Mesenchymal stem cell (in vitro differentiated cells and primary cell): ENCODE measurements at regions not wholly inside any gene's neighbourhood (a gene's known extent, or its start where the extent isn't known, plus 50 kb on each side); places are given as distances from the start of the nearest gene placed in this dataset.
"Not testable (repeated sequence)": the region's sequence is repeated elsewhere in the genome, so short reads cannot be mapped to it uniquely, and the experiment has no call there.

Experiments used
- DNase-seq: peaks from one replicate; pipeline ENCODE4 v3.0.0-alpha.2; 2013
- H2AFZ ChIP-seq: one replicate; pipeline ENCODE4 v1.6.1; 2013; ENCODE audit warnings: low read depth, mild to moderate bottlenecking, control low read depth, inconsistent platforms, low read length, moderate library complexity
- H2AK5ac ChIP-seq: 2 replicates; pipeline ENCODE4 v1.6.1; 2013; ENCODE audit warnings: low read length, moderate library complexity, mild to moderate bottlenecking, inconsistent platforms; ENCODE audit not compliant: severe bottlenecking
- H2BK120ac ChIP-seq: one replicate; pipeline ENCODE4 v1.6.1; 2013; ENCODE audit warnings: low read depth, mild to moderate bottlenecking, inconsistent platforms, low read length, moderate library complexity
- H2BK12ac ChIP-seq, 2 experiments: one replicate each; pipeline ENCODE4 v1.6.1; 2013; ENCODE audit warnings: inconsistent platforms in 2 of 2, low read length in 2 of 2, mild to moderate bottlenecking in 2 of 2, moderate library complexity in 2 of 2, control low read depth in 1 of 2
- H2BK15ac ChIP-seq: one replicate; pipeline ENCODE4 v1.6.1; 2013; ENCODE audit warnings: mild to moderate bottlenecking, low read depth, inconsistent platforms; ENCODE audit not compliant: poor library complexity, severe bottlenecking
- H2BK5ac ChIP-seq: 2 replicates; pipeline ENCODE4 v1.6.1; 2013; ENCODE audit warnings: low read depth, mild to moderate bottlenecking, low read length, control low read depth, inconsistent platforms; ENCODE audit not compliant: poor library complexity, severe bottlenecking
- H3K14ac ChIP-seq, 2 experiments: one replicate each; pipeline ENCODE4 v1.6.1; 2013; ENCODE audit warnings: inconsistent platforms in 2 of 2, low read length in 2 of 2, control low read depth in 1 of 2, mild to moderate bottlenecking in 1 of 2, moderate library complexity in 1 of 2
- H3K18ac ChIP-seq, 2 experiments: one replicate each; pipeline ENCODE4 v1.6.1; 2013; ENCODE audit warnings: inconsistent platforms in 2 of 2, low read length in 2 of 2, control low read depth in 1 of 2, low read depth in 1 of 2, mild to moderate bottlenecking in 1 of 2
- H3K23ac ChIP-seq, 2 experiments: one replicate each; pipeline ENCODE4 v1.6.1; 2013; ENCODE audit warnings: inconsistent platforms in 2 of 2, low read length in 2 of 2, mild to moderate bottlenecking in 2 of 2, moderate library complexity in 2 of 2, control low read depth in 1 of 2
- H3K27ac ChIP-seq: 2 replicates; pipeline ENCODE4 v1.5.1; 2013; ENCODE audit warnings: mild to moderate bottlenecking, moderate library complexity, low read length, control low read depth, inconsistent platforms; ENCODE audit not compliant: poor library complexity, severe bottlenecking
- H3K27me3 ChIP-seq, 2 experiments: 2 replicates each; pipeline versions ENCODE4 v1.6.1 to v1.7.0; 2013; ENCODE audit warnings: low read length in 2 of 2, mild to moderate bottlenecking in 2 of 2, moderate library complexity in 2 of 2, control low read depth in 1 of 2, inconsistent platforms in 1 of 2; ENCODE audit not compliant: control insufficient read depth in 1 of 2, insufficient read depth in 1 of 2
- H3K36me3 ChIP-seq, 2 experiments: 2 replicates each; pipeline versions ENCODE4 v1.6.1 to v1.7.0; 2013; ENCODE audit warnings: low read length in 2 of 2, control low read depth in 1 of 2, inconsistent platforms in 1 of 2, low read depth in 1 of 2, mild to moderate bottlenecking in 1 of 2; ENCODE audit not compliant: insufficient read depth in 2 of 2, control insufficient read depth in 1 of 2
- H3K4ac ChIP-seq, 2 experiments: one replicate each; pipeline ENCODE4 v1.6.1; 2013; ENCODE audit warnings: inconsistent platforms in 2 of 2, low read length in 2 of 2, mild to moderate bottlenecking in 2 of 2, moderate library complexity in 2 of 2, control low read depth in 1 of 2, low read depth in 1 of 2
- H3K4me1 ChIP-seq: 2 replicates; pipeline ENCODE4 v1.6.1; 2013; ENCODE audit warnings: low read depth, low read length, control low read depth; ENCODE audit not compliant: control insufficient read depth, insufficient read depth
- H3K4me2 ChIP-seq: 2 replicates; pipeline ENCODE4 v1.6.1; 2013; ENCODE audit warnings: low read length, mild to moderate bottlenecking, inconsistent platforms; ENCODE audit not compliant: poor library complexity, severe bottlenecking
- H3K4me3 ChIP-seq, 2 experiments: 2 replicates each; pipeline versions ENCODE4 v1.5.1 to v1.7.0; 2013; ENCODE audit warnings: low read length in 2 of 2, mild to moderate bottlenecking in 2 of 2, control low read depth in 1 of 2, low read depth in 1 of 2; ENCODE audit not compliant: insufficient read depth in 1 of 2
- H3K79me1 ChIP-seq: replicated peaks from 2 replicates; pipeline ENCODE4 v1.6.1; 2013; ENCODE audit warnings: mild to moderate bottlenecking, control low read depth, low read length, inconsistent platforms; ENCODE audit not compliant: poor library complexity, severe bottlenecking
- H3K9ac ChIP-seq: 2 replicates; pipeline ENCODE4 v1.7.0; 2013; ENCODE audit warnings: mild to moderate bottlenecking, low read length, moderate library complexity
- H3K9me3 ChIP-seq: 2 replicates; pipeline ENCODE4 v1.7.0; 2013; ENCODE audit warnings: mild to moderate bottlenecking, low read length; ENCODE audit not compliant: control insufficient read depth
- H4K8ac ChIP-seq: one replicate; pipeline ENCODE4 v1.6.1; 2013; ENCODE audit warnings: inconsistent platforms, mild to moderate bottlenecking, low read length, moderate library complexity
- H4K91ac ChIP-seq: one replicate; pipeline ENCODE4 v1.6.1; 2013; ENCODE audit warnings: mild to moderate bottlenecking, low read length, inconsistent platforms
- WGBS: methylation state at CpG from one replicate; pipeline ENCODE4 v1.1.7; 2013; ENCODE audit warnings: mixed read lengths; 5-methylcytosine and 5-hydroxymethylcytosine counted together

DNA sequence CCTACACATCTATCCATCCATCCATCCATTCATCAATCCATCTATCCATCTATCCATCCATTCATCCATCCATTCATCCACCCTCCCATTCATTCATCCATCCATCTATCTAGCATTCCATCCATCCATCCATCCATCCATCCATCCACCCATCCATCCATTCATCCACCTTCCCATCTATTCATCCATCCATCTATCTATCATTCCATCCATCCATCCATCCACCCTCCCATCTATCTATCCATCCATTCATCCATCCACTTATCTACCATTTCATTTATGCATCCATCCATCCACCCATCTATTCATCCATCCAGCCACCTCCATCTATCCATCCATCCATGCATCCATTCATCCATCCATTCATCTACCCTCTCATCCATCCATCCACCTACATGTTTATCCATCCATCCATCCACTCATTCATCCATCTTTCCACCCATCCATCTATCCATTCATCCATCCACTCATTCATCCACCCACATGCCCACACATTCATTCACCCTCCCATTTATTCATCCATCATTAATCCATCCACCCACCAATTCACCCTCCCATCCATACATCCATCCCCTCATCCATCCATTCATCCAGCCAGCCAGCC is 258.5 kb downstream of the CRLF2 start:
- H4K91ac ChIP-seq = no peak overlapping the region
- no peak overlapping the region for H3K4me3 ChIP-seq
- no peaks in the 10 kb centered on the region for H3K27me3 ChIP-seq

DNA sequence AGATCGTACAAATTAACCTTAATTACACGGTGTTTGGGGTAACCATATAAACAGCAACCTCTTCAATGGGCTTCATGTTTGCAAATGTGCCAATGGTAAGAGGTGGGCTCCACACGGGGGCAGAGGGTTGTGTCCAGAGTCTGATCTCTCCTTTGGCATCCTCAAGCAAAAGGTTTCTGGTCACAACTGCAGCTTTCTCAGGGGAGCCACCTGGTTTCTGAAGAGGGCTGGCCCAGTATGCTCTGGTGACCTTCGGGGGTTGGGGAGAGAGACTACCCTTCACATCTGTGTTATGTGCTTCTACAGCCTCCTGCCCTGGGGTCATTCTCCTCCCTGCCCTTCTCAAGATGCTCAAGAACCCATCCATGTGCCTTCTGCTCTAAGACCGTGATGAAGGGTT is 259.6 kb downstream of the CRLF2 start:
- DNase-seq = no peak
- Histone ChIP-seq H2BK5ac (no peak overlapping the region), H3K36me3 (no peaks in the 10 kb centered on the region), H4K91ac (no peak overlapping the region), H2BK12ac (no peak overlapping the region), H3K4me1 (no peaks in the 10 kb centered on the region), H3K18ac (no peak overlapping the region), H2BK15ac (no peak overlapping the region), H2AFZ (no peak overlapping the region), H4K8ac (no peak overlapping the region), H3K9me3 (peaks cover 10% of the 10 kb centered on the region), H3K27ac (no peak overlapping the region), H3K79me1 (no peaks in the 10 kb centered on the region), H3K4ac (no peak overlapping the region), H3K23ac (no peak overlapping the region), H3K4me3 (no peak overlapping the region), H3K9ac (no peak overlapping the region), H2BK120ac (no peak overlapping the region), H3K4me2 (no peak overlapping the region), H3K14ac (no peak overlapping the region), H2AK5ac (no peak overlapping the region), H3K27me3 (no peaks in the 10 kb centered on the region)
- 67% methylated on average over 5 of the region's 5 CpGs for WGBS

More for the DNA sequence above, 258.5 kb downstream of the CRLF2 start:
- Histone ChIP-seq H3K9me3 (peaks cover 17% of the 10 kb centered on the region), H4K8ac (no peak overlapping the region), H3K4me1 (no peaks in the 10 kb centered on the region), H3K36me3 (no peaks in the 10 kb centered on the region), H2BK12ac (no peak overlapping the region), H2BK5ac (no peak overlapping the region), H3K27ac (no peak overlapping the region), H2AFZ (no peak overlapping the region), H3K9ac (no peak overlapping the region), H2BK15ac (no peak overlapping the region), H3K79me1 (no peaks in the 10 kb centered on the region), H2BK120ac (no peak overlapping the region), H3K4me2 (no peak overlapping the region), H3K23ac (no peak overlapping the region), H3K4ac (no peak overlapping the region), H2AK5ac (no peak overlapping the region), H3K18ac (no peak overlapping the region), H3K14ac (no peak overlapping the region)
- no peak for DNase-seq

DNA sequence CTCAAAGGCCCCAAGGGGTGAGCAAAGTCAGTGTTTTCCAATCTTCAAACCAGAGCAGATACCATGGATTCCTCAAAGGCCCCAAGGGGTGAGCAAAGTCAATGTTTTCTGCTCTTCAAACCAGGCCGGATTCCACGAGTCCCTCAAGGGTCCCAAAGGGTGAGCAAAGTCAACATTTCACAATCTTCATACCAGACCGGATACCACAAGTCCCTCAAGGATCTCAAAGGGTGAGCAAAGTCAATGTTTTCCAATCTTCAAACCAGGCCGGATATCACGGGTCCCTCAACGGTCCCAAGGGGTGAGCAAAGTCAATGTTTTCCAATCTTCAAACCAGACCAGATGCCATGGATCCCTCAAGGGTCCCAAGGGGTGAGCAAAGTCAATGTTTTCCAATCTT is 265.2 kb downstream of the CRLF2 start:
- not testable (repeated sequence) for H2BK15ac ChIP-seq, H3K4me3 ChIP-seq, H3K27me3 ChIP-seq, H3K4ac ChIP-seq, H2AK5ac ChIP-seq, H2AFZ ChIP-seq, H3K79me1 ChIP-seq, H3K4me2 ChIP-seq, H3K36me3 ChIP-seq, H3K9me3 ChIP-seq, H2BK5ac ChIP-seq, H4K91ac ChIP-seq, H2BK12ac ChIP-seq, H3K27ac ChIP-seq, H3K23ac ChIP-seq, H3K4me1 ChIP-seq, H4K8ac ChIP-seq, H3K14ac ChIP-seq, H3K9ac ChIP-seq, H2BK120ac ChIP-seq, DNase-seq, H3K18ac ChIP-seq
- WGBS = 72% methylated on average over 6 of the region's 6 CpGs

DNA sequence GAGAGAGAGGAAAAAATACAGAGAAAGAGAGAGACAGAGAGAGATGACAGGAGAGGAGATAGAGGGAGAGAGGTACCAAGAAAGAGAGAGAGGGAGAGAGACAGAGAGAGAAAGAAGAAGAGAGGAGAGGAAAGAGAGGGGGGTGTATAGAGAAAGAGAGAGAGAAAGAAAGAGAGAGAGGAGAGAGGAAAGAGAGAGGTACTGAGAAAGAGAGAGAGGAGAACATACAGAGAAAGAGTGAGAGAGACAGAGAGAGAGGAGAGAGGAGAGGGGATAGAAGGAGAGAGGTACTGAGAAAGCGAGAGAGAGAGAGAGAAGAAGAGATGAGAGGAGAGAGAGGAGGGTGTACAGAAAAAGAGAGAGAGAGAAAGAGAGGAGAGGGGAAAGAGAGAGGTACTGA is 269.4 kb downstream of the CRLF2 start:
- no peak overlapping the region for H2AK5ac ChIP-seq
- no peak overlapping the region for H3K4me2 ChIP-seq
- no peak overlapping the region for H3K18ac ChIP-seq
- H4K91ac ChIP-seq = no peak overlapping the region
- H2BK5ac ChIP-seq = no peak overlapping the region
- H3K79me1 ChIP-seq = no peaks in the 10 kb centered on the region
- H3K4me1 ChIP-seq = no peaks in the 10 kb centered on the region
- H3K36me3 ChIP-seq = no peaks in the 10 kb centered on the region
- WGBS = 26% methylated on average over 1 of the region's 1 CpG
- H4K8ac ChIP-seq = no peak overlapping the region
- DNase-seq = no peak
- no peak overlapping the region for H2AFZ ChIP-seq
- H2BK12ac ChIP-seq = no peak overlapping the region
- no peak overlapping the region for H3K23ac ChIP-seq
- H3K27me3 ChIP-seq = no peaks in the 10 kb centered on the region
- H3K9me3 ChIP-seq = no peaks in the 10 kb centered on the region
- no peak overlapping the region for H3K14ac ChIP-seq
- H3K4me3 ChIP-seq = no peak overlapping the region
- H3K9ac ChIP-seq = no peak overlapping the region
- H3K27ac ChIP-seq = no peak overlapping the region
- H3K4ac ChIP-seq = no peak overlapping the region
- H2BK120ac ChIP-seq = no peak overlapping the region
- H2BK15ac ChIP-seq = no peak overlapping the region
